Uterus (tissue), 2 donors: ENCODE measurements at regions not wholly inside any gene's neighbourhood (a gene's known extent, or its start where the extent isn't known, plus 50 kb on each side); places are given as distances from the start of the nearest gene placed in this dataset.

ENCODE experiments used
- POLR2A ChIP-seq, 2 donors: fragments of 450-650 bp; IDR thresholded peaks; one replicate each; pipeline ENCODE4 v1.6.1; 2016; ENCODE audit warnings: antibody characterized with exemption in 2 of 2, mild to moderate bottlenecking in 1 of 2, moderate library complexity in 1 of 2
- TF ChIP-seq, protein P1 (sequence below), 4 experiments: fragments of 200-600 bp in 2 of 4; fragments of 450-650 bp in 2 of 4; sonication (generic) in 2 of 4; IDR thresholded peaks; one replicate each; pipeline ENCODE4 v1.5.1; 2016 to 2019; ENCODE audit warnings: antibody characterized with exemption in 4 of 4, mild to moderate bottlenecking in 2 of 4, moderate library complexity in 1 of 4

DNA sequence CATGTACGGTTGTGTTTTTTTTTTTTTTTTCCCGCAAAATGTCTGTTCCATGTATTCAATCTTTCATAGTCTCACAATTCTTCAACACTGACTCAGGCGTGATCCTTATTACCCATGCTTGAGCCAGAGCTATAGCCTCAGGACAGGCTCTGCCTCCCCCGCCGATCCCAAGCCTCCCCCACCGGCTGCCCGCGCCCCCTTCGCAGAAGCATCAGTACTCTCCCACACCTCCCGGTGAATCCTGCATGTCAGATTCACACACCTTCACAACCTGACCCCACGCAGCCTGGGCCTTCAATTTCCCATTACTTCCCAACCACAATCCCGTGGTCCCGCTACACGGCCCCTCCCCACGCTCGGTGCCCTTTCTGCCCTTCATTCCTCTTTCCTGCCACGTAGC lies 401.5 kb upstream of the JARID2 start:
- TF ChIP-seq POLR2A (IDR thresholded peaks at IDR 0.05) = no peak
- TF ChIP-seq, protein P1, sequence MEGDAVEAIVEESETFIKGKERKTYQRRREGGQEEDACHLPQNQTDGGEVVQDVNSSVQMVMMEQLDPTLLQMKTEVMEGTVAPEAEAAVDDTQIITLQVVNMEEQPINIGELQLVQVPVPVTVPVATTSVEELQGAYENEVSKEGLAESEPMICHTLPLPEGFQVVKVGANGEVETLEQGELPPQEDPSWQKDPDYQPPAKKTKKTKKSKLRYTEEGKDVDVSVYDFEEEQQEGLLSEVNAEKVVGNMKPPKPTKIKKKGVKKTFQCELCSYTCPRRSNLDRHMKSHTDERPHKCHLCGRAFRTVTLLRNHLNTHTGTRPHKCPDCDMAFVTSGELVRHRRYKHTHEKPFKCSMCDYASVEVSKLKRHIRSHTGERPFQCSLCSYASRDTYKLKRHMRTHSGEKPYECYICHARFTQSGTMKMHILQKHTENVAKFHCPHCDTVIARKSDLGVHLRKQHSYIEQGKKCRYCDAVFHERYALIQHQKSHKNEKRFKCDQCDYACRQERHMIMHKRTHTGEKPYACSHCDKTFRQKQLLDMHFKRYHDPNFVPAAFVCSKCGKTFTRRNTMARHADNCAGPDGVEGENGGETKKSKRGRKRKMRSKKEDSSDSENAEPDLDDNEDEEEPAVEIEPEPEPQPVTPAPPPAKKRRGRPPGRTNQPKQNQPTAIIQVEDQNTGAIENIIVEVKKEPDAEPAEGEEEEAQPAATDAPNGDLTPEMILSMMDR (IDR thresholded peaks at IDR 0.05) = no peak
